B cell (primary cell): ENCODE measurements at regions not wholly inside any gene's neighbourhood (a gene's known extent, or its start where the extent isn't known, plus 50 kb on each side); places are given as distances from the start of the nearest gene placed in this dataset.

Experiments used
- ATAC-seq: fragments of 200-7000 bp; cut with Tn5 transposase; one replicate; pipeline ENCODE4 v1.10.0; 2021; ENCODE audit warnings: low read depth, mild to moderate bottlenecking, moderate number of reproducible peaks, moderate library complexity
- CTCF ChIA-PET: fragments of 350-600 bp; sonication (Branson Sonifier 250); formaldehyde crosslinking; loops from one replicate; lab custom pipeline; 2021; ENCODE audit warnings: antibody characterized with exemption, inconsistent platforms; lab: Charles Lee
- POLR2A ChIA-PET: fragments of 350-600 bp; sonication (Branson Sonifier 250); formaldehyde crosslinking; loops from one replicate; lab custom pipeline; 2021; ENCODE audit warnings: antibody characterized with exemption; lab: Charles Lee
- DNase-seq: peaks from one replicate; pipeline ENCODE4 v3.0.0; 2013
- H2AFZ ChIP-seq: 2 replicates; pipeline ENCODE4 v1.6.1; 2012; ENCODE audit warnings: mild to moderate bottlenecking, low read depth, low read length; ENCODE audit not compliant: insufficient read depth, poor library complexity, severe bottlenecking
- H3K27ac ChIP-seq, 2 donors: 1 replicate in 1 of 2; 2 replicates in 1 of 2; pipeline ENCODE4 v1.5.1; 2012 to 2013; ENCODE audit warnings: low read length in 2 of 2, mild to moderate bottlenecking in 2 of 2, moderate library complexity in 1 of 2
- H3K27me3 ChIP-seq, 4 experiments: fragments of 200-600 bp in 1 of 4; sonication (generic) in 1 of 4; replicated peaks in 1 of 4; 1 replicate in 2 of 4; 2 replicates in 2 of 4; pipeline versions ENCODE4 v1.6.1 to v1.7.0; 2013 to 2016; ENCODE audit warnings: low read length in 3 of 4, mild to moderate bottlenecking in 2 of 4, mixed read lengths in 1 of 4, moderate library complexity in 1 of 4; ENCODE audit not compliant: insufficient read depth in 4 of 4, control insufficient read depth in 3 of 4; ENCODE audit errors: control extremely low read depth in 1 of 4
- H3K36me3 ChIP-seq, 2 experiments: replicated peaks in 1 of 2; 1 replicate in 1 of 2; 2 replicates in 1 of 2; pipeline versions ENCODE4 v1.6.1 to v1.7.1; 2013; ENCODE audit warnings: low read length in 1 of 2; ENCODE audit not compliant: insufficient read depth in 2 of 2, control insufficient read depth in 1 of 2; ENCODE audit errors: control extremely low read depth in 1 of 2, extremely low read depth in 1 of 2
- H3K4me1 ChIP-seq, 2 donors: fragments of 200-600 bp in 1 of 2; sonication (generic) in 1 of 2; 1 replicate in 1 of 2; 2 replicates in 1 of 2; pipeline versions ENCODE4 v1.5.1 to v1.6.1; 2013 to 2017; ENCODE audit warnings: low read length in 2 of 2; ENCODE audit not compliant: control insufficient read depth in 2 of 2, insufficient read depth in 2 of 2
- H3K4me2 ChIP-seq: replicated peaks from 2 replicates; pipeline ENCODE3; 2012; ENCODE audit warnings: mild to moderate bottlenecking, low read depth, low read length; ENCODE audit not compliant: poor library complexity, severe bottlenecking
- H3K4me3 ChIP-seq, 5 experiments: fragments of 200-600 bp in 1 of 5; sonication (generic) in 1 of 5; 1 replicate in 3 of 5; 2 replicates in 2 of 5; pipeline versions ENCODE4 v1.5.1 to v1.7.0; 2011 to 2016; ENCODE audit warnings: low read length in 4 of 5, mild to moderate bottlenecking in 4 of 5, low read depth in 2 of 5, control low read depth in 1 of 5, moderate library complexity in 1 of 5; ENCODE audit not compliant: insufficient read depth in 1 of 5; ENCODE audit errors: control extremely low read depth in 1 of 5, extremely low read depth in 1 of 5
- H3K79me2 ChIP-seq: fragments of 200-600 bp; sonication (generic); one replicate; pipeline ENCODE4 v1.6.0; 2016; ENCODE audit warnings: low read length; ENCODE audit not compliant: control insufficient read depth, insufficient read depth
- H3K9ac ChIP-seq: fragments of 200-600 bp; sonication (generic); 2 replicates; pipeline ENCODE4 v1.6.1; 2017; ENCODE audit warnings: mild to moderate bottlenecking, low read length, moderate library complexity
- H3K9me3 ChIP-seq, 3 donors: one replicate each; pipeline versions ENCODE4 v1.6.1 to v1.7.1; 2013; ENCODE audit warnings: low read length in 2 of 3; ENCODE audit not compliant: control insufficient read depth in 2 of 3, insufficient read depth in 1 of 3; ENCODE audit errors: control extremely low read depth in 1 of 3
- H4K20me1 ChIP-seq: 2 replicates; pipeline ENCODE4 v1.6.0; 2012; ENCODE audit warnings: mild to moderate bottlenecking, low read length; ENCODE audit not compliant: insufficient read depth, control insufficient read depth, poor library complexity, severe bottlenecking
- H3K27ac Mint-ChIP-seq: one replicate; pipeline ENCODE4 v1.8.0; 2021; ENCODE audit warnings: mixed read lengths
- H3K27me3 Mint-ChIP-seq: one replicate; pipeline ENCODE4 v1.8.0; 2021; ENCODE audit warnings: mixed read lengths
- H3K4me1 Mint-ChIP-seq: one replicate; pipeline ENCODE4 v1.8.0; 2021; ENCODE audit warnings: mixed read lengths
- H3K4me3 Mint-ChIP-seq: one replicate; pipeline ENCODE4 v1.8.0; 2021; ENCODE audit warnings: mixed read lengths
- H3K9me3 Mint-ChIP-seq: one replicate; pipeline ENCODE4 v1.8.0; 2022; ENCODE audit warnings: mixed read lengths; ENCODE audit not compliant: insufficient read depth
- EZH2 ChIP-seq: IDR thresholded peaks from 2 replicates; pipeline ENCODE4 v1.6.1; 2012; ENCODE audit warnings: borderline replicate concordance, low read depth, mild to moderate bottlenecking, moderate library complexity, low read length; ENCODE audit not compliant: insufficient read depth, poor library complexity, severe bottlenecking
- WGBS: methylation state at CpG from one replicate; pipeline ENCODE4 v1.1.5; 2013; ENCODE audit warnings: missing lambda C conversion rate; ENCODE audit not compliant: insufficient coverage; 5-methylcytosine and 5-hydroxymethylcytosine counted together
- intact Hi-C: fragments of 100-400 bp; cut with micrococcal nuclease; formaldehyde crosslinking; loops from one replicate; pipeline ENCODE4 v1.10.0; 2022
- TF ChIP-seq, protein P1 (sequence below): fragments of 200-600 bp; IDR thresholded peaks from one replicate; pipeline ENCODE4 v1.8.0; 2022; ENCODE audit warnings: antibody characterized with exemption, mild to moderate bottlenecking

DNA sequence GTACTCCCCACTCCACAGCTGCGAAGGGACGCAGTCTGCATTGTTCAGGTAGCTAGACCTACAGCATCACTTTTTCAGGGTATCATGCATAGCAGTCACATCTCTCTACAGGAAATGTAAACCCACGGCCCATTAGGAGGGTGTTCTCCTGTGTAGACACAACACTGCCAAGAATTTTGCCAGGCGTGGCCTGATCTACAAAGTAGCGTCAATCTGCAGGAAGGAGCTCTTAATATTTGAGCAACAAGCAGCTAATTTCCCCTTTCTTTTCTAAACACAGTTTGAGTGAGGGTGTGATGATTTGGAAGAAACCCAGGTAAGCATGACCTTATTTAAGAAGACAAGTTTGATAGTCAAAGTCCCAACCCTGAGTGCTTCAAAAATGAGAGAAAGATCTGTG is 419.0 kb downstream of the GADD45G start:
- WGBS, result 43% methylated on average over 4 of the region's 5 CpGs
- ATAC-seq (peak; percentile 18), DNase-seq (peak; percentile 68)
- Histone ChIP-seq H3K4me2 (peak overlapping the region; percentile 73), H3K79me2 (no peaks in the 10 kb centered on the region), H4K20me1 (no peaks in the 10 kb centered on the region), H2AFZ (no peak overlapping the region), H3K9ac (no peak overlapping the region), H3K36me3 (no peaks in the 10 kb centered on the region), H3K9me3 (peaks cover 0 to 2% (median 0%) of the 10 kb centered on the region in 3 donors), H3K4me1 (peaks cover 58 to 59% of the 10 kb centered on the region in 2 donors), H3K4me3 (no peak overlapping the region), H3K27me3 (no peaks in the 10 kb centered on the region), H3K27ac (peak overlapping the region; percentile 84 to 85)
- peak overlapping the region; percentile 80 for H3K4me3 Mint-ChIP-seq
- no peaks in the 10 kb centered on the region for H3K9me3 Mint-ChIP-seq
- H3K27ac Mint-ChIP-seq, result peak overlapping the region; percentile 94
- intact Hi-C loops, result loop anchor here (2.0 to 5.0 kb wide), 2 partner anchors 15 to 53 kb away; no protein-coding TSS in a partner anchor
- TF ChIP-seq EZH2, result no peak
- TF ChIP-seq, protein P1, sequence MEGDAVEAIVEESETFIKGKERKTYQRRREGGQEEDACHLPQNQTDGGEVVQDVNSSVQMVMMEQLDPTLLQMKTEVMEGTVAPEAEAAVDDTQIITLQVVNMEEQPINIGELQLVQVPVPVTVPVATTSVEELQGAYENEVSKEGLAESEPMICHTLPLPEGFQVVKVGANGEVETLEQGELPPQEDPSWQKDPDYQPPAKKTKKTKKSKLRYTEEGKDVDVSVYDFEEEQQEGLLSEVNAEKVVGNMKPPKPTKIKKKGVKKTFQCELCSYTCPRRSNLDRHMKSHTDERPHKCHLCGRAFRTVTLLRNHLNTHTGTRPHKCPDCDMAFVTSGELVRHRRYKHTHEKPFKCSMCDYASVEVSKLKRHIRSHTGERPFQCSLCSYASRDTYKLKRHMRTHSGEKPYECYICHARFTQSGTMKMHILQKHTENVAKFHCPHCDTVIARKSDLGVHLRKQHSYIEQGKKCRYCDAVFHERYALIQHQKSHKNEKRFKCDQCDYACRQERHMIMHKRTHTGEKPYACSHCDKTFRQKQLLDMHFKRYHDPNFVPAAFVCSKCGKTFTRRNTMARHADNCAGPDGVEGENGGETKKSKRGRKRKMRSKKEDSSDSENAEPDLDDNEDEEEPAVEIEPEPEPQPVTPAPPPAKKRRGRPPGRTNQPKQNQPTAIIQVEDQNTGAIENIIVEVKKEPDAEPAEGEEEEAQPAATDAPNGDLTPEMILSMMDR, result no peak
- ChIA-PET CTCF (interaction anchor here (1.0 to 1.6 kb wide), 4 partner anchors 14 to 426 kb away, joined by 3 to 6 read pairs (median 4); partner anchors contain the start of gene GADD45G), POLR2A (interaction anchor here (0.9 kb wide), 1 partner anchor 24 kb away, joined by 3 read pairs; no protein-coding TSS in a partner anchor)
- H3K4me1 Mint-ChIP-seq, result peaks cover 63% of the 10 kb centered on the region
- no peaks in the 10 kb centered on the region for H3K27me3 Mint-ChIP-seq

DNA sequence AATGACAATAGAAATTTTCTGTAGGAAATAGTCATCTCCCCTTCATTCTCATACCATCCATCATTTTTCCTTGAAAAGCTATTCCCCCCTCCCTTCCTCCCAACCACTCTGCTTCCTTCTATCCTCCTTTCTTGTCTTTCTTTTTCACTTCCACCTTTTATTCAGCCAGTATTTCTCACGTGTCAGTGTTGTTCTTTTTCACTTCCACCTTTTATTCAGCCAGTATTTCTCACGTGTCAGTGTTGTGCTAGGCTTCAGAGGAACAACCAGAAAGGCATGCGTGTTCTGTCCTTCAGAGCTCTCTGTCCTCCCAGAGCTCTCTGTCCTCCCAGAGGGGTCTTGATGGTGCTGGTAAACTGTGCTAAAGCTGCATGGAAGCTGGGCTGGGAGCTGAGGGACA is 419.6 kb downstream of the GADD45G start:
- ChIA-PET CTCF (interaction anchor here (0.8 to 1.8 kb wide), 7 partner anchors 14 to 426 kb away, joined by 3 to 7 read pairs (median 4); partner anchors contain the start of gene GADD45G), POLR2A (interaction anchor here (0.9 kb wide), 1 partner anchor 25 kb away, joined by 3 read pairs; no protein-coding TSS in a partner anchor)
- TF ChIP-seq EZH2, result no peak
- TF ChIP-seq, protein P1, result no peak
- H3K27ac Mint-ChIP-seq, result peak overlapping the region; percentile 94
- Histone ChIP-seq H3K27ac (peak overlapping the region; percentile 84 to 85), H3K27me3 (no peaks in the 10 kb centered on the region), H4K20me1 (no peaks in the 10 kb centered on the region), H2AFZ (peak overlapping the region; percentile 48), H3K36me3 (no peaks in the 10 kb centered on the region), H3K79me2 (no peaks in the 10 kb centered on the region), H3K9me3 (peaks cover 0 to 2% (median 0%) of the 10 kb centered on the region in 3 donors), H3K9ac (peak overlapping the region; percentile 36), H3K4me3 (peak overlapping the region in 4 of 5 experiments; percentile 7 to 34 (median 29)), H3K4me1 (peaks cover 56 to 57% of the 10 kb centered on the region in 2 donors), H3K4me2 (peak overlapping the region; percentile 73)
- 0% methylated on average over 3 of the region's 3 CpGs for WGBS
- peaks cover 63% of the 10 kb centered on the region for H3K4me1 Mint-ChIP-seq
- no peaks in the 10 kb centered on the region for H3K27me3 Mint-ChIP-seq
- ATAC-seq (peak; percentile 79), DNase-seq (peak; percentile 78)
- no peaks in the 10 kb centered on the region for H3K9me3 Mint-ChIP-seq
- H3K4me3 Mint-ChIP-seq, result peak overlapping the region; percentile 80
- intact Hi-C loops, result loop anchor here (2.0 to 5.0 kb wide), 2 partner anchors 16 to 53 kb away; no protein-coding TSS in a partner anchor
